HT1080 (cell line): ENCODE measurements at regions not wholly inside any gene's neighbourhood (a gene's known extent, or its start where the extent isn't known, plus 50 kb on each side); places are given as distances from the start of the nearest gene placed in this dataset.
A peak's percentile ranks its signal among the peaks of the same experiment; 100 is the strongest.
"Not testable (repeated sequence)": the region's sequence is repeated elsewhere in the genome, so short reads cannot be mapped to it uniquely, and the experiment has no call there.

Source experiments
- DNase-seq: peaks from one replicate; pipeline ENCODE4 v3.0.0-alpha.2; 2015; ENCODE audit warnings: low read depth

DNA sequence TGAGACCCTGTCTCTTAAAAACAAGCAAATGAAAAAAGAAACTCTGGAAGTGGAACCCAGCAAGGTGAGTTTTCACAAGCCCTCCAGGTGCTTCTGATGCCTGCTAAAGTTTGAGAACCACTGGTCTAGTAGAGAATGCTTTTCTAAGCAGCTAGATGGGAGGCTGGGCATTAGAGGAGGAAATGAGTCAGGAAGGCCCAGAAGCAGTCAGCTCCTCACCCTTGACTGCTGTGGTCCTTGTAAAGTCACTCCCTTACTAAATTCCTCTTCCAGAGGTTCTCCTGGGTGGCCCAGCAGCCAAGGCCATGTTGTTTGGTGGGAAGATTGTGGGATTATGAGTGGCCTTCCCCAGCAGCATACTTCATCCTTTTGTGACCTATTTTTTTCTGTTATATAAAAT is 52.0 kb upstream of the FYN start:
- DNase-seq = peak; percentile 93

DNA sequence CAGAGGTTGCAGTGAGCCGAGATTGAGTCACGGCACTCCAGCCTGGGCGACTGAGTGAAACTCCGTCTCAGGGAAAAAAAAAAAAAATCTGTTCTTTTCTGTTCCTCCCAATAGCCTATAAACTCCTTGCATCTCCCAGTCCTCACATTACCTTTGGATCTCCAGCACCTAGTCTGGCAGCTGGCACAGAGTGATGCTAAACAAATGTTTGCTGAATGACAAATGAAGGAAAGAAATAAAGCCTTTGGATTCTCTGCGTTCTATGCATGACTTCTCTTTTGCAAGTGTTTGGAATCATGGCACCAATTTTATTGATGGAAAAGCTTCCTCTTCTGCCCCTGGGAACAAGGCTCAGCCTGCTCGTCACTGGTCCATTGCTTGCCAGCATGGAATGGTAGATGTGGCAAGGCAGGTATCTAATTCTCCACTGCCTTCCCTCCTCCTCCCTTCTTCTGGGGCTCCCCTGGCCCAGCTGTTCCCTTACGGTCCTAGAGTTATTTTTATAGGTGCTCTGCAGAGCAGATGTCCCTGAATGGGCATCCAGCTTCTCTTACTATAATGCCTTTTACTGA is 53.6 kb upstream of the FYN start:
- DNase-seq = no peak

DNA sequence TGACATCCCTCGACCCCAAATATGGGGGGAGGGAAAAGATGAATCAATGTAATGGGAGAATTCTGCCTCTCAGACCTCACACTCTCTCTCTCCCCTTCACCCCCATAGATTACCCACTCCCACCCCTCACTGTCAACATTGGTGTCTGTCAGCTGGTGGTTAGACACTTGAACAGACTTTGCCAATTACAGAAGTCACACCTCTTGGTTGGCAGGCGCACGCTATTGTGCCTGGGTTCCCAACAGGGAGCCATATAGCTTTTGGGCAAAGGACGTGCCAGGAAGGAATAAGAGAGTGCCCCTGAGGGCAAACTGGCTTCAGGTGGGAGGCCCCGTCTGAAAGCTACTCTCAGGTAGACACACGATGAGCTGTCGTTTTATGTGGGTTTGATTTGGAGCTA is 54.1 kb upstream of the FYN start:
- DNase-seq = no peak

DNA sequence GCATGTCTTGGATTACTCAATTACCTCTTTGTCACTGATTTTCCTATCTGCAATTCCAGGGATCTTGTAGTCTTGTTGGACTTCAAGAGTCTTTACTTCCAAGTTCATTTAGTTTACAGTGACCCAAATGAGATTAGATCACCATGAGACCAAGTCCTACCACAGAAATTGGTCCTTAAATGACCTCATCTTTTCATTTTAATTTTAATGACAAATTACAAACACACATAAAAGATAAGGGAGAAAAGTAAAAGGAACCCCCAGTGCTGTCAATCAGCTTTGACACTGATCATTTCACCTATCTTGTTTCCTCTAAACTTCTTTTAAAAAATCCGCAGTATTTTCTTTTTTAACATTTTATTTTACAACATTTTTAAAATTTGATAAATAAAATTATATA is 54.9 kb upstream of the FYN start:
- no peak for DNase-seq

DNA sequence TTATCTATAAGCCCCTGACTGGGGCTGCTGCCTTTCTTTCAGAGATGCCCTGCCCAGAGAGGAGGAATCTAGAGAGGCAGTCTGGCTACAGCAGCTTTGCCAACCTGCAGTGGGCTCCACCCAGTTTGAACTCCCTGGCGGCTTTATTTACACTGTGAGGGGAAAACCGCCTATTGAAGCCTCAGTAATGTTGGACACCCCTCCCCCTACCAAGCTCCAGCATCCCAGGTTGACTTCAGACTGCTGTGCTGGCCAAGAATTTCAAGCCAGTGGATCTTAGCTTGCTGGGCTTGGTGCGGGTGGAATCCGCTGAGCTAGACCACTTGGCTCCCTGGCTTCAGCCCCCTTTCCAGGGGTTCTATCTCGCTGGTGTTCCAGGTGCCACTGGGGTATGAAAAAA is 61.4 kb upstream of the FYN start:
- not testable (repeated sequence) for DNase-seq

DNA sequence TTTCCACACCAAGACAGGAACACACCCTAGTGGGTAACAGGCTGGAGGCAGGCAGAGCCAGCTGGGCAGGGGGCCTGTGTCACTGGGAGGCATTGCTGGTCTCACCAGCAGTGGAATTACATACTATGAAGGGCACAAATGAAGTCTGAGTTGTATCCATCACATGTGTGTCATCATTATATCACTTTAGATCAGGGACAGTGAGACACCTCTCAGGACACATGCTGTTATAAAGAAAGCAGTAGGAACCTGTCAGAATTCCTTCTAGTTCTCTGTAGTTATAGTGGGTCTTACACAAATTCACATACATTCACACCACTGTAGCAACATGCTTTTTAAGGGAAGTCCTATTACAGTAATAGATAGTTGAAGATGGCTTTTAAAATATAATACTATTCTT is 63.5 kb upstream of the FYN start:
- DNase-seq = no peak

DNA sequence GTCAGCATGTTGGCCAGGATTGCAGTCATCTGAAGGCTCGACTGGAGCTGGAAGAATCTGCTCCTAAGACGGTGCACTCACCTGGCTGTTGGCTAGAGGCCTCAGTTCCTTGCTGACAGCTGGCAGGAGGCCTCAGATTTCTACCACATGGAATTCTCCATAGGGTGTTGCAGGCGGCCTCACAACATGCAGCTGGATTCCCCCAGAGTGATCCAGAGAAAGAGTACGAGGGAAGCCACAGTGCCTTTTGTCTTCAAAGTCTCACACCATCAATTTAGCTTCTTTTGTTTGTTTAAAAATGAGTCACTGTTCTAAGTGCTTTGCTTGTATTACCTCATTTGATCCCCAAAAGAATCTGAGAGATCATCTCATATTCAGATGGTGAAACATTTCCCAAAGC is 65.5 kb upstream of the FYN start:
- DNase-seq = peak; percentile 84

DNA sequence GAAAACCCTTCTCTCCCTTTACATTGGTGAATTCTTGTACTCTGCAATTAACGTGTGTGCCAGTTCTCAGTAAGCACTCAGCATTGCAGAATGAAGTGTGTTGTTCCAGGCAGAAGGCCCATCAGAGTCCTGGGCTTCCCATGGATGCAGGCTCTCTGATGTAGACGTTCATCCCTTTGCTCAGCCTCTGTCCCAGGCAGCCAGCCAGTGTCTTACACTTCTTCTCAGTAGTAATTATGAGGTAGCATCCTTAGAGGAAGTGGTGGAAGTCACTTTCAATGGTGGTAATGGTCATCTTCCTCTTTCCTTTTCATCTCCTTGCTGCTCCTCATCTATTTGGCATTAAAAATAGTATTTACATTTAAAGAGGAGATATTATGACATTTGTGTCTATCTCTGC is 66.7 kb upstream of the FYN start:
- DNase-seq = no peak

DNA sequence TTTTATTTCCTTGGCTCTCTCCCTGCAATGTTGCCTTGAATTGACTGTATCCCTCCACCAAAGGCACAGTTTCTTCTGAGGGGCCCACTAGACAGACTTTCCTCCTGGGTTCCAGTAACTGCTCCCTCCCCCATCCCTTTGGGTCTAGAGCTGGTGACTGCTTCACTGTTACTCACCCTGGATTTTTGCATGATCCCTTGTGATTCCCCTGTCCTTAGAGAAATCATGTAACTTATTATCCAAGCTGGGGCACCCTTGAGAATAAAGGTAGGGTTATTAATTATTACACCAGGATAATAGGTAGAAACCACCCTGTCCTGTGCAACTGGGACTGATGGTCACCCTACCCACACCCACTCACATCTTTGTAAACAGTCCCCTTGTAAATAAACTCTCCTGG is 67.5 kb upstream of the FYN start:
- no peak for DNase-seq

DNA sequence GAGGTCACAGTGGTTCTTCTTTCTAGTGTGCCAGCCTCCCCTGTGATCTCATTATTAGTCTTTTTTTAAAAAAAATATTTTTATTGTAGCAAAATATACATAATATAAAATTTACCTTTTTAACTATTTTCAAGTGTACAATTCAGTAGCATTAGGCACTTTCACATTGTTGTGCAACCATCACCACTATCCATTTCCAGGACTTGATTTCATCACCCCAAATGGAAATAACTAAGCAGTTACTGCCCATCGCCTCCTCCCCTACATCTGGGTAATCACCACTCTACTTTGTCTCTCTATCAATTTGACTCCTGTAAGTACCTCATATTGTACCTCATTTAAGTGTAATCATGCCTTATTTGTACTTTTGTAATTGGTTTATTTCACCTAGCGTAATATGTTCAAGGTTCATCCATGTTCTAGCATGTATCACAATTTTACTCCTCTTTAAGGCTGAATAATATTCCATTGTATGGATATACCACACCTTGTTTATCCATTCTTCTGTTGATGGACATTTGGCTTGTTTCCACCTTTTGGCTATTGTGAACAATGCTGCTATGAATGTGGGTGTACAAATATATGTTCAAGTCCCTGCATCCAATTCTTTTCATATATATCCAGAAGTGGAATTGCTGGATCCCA is 68.6 kb upstream of the FYN start:
- DNase-seq = no peak

DNA sequence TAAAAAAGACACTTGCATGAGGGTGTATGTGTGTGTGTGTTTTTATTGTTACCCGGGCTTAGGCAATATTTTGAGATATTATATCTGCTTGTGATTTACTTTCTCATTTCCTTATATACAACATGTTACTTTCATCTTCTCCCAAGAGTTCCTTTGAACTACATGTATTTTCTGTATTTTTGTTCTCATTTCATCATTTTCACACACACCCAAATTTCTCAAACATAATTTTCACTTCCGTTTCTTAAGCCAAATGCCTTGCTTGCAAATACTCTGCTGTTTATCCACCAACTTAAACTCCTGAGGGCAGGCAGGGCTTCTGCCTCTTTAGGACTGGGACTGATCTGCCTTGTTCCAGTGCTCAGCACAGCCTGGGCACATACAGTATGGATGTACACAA is 69.3 kb upstream of the FYN start:
- DNase-seq = no peak

DNA sequence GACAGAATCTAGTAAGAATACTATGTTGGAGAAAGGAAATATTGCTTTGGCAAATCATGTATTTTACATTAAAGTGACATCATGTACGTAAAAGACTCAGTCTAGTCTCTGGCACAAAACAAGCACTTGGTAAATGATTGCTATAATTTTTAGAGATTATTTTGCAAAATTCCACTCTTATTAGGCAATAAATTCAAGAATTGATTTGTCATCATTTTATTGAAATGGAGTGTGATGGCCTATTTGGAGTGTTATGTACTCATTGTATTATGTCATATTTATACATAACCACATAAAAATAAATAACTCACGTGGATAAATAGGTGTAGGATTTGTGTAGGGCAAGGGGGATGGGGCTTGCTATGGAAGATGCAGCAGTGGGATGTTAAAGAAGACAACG is 70.0 kb upstream of the FYN start:
- no peak for DNase-seq

DNA sequence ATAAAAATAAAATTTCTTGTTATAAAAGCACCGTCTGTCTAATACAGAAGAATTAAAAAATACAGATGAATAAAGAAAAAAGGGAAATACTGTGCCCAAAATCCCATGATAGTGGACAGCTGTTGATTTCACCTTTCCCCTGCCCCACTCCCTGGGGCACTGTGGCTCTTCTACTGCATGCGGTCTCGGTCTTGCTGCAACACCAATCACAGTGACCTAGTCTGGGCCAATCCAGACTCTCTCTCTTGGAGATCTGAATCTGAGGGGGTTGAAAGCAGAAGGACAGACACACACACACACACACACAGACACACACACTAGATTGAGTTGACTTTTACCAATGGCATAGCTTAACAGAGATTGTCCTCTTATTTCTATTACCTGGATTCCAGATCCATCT is 70.5 kb upstream of the FYN start:
- DNase-seq = no peak

DNA sequence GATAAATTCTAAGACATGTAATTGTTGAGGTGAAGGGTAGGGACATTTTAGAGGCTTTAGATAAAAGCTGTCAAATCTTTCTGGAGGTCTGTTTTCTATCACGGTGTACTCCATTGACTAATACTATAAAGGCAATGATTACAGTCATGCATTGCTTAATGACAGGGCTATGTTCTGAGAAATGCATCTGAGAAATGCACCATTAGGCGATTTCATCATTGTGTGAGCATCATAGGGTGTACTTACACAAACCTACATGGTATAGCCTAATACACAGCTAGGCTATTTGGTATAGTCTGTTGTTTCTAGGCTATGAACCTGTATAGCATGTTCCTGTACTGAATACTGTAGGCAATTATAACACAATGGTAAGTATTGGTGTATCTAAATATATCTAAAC is 71.3 kb upstream of the FYN start:
- DNase-seq = no peak

DNA sequence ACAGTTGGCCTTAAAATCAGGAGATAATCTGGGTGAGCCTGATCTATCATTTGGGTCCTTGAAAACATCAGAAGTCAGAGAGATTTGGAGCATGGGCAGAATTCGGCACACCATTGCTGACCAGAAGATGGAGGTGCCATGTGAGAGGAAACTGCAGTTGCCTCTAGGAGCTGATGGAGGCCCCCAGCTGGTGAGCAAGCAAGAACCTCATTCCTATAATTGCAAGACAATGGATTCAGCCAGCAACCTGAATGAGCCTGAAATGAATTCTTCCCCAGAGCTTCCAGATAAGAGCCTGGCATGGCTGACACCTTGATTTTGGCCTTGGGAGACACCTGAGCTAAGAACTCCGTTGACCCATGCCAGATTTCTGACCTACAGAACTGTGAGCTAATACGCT is 76.3 kb upstream of the FYN start:
- DNase-seq = no peak

DNA sequence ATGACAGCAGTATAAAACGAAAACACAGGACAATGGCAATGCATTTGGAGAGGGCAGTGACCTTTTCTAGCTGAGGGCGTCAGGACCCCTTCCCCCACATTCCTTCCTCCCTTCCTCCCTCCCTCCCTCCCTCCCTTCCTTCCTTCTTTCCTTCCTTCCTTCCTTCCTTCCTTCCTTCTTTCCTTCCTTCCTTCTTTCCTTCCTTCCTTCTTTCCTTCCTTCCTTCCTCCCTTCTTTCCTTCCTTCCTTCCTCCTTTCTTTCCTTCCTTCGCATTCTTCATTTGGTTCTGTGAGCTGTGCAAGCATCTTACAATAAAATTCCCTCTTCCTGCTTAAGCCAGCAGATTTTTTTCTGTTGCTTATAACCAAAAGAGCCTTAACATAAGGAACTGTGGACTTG is 76.7 kb upstream of the FYN start:
- not testable (repeated sequence) for DNase-seq

DNA sequence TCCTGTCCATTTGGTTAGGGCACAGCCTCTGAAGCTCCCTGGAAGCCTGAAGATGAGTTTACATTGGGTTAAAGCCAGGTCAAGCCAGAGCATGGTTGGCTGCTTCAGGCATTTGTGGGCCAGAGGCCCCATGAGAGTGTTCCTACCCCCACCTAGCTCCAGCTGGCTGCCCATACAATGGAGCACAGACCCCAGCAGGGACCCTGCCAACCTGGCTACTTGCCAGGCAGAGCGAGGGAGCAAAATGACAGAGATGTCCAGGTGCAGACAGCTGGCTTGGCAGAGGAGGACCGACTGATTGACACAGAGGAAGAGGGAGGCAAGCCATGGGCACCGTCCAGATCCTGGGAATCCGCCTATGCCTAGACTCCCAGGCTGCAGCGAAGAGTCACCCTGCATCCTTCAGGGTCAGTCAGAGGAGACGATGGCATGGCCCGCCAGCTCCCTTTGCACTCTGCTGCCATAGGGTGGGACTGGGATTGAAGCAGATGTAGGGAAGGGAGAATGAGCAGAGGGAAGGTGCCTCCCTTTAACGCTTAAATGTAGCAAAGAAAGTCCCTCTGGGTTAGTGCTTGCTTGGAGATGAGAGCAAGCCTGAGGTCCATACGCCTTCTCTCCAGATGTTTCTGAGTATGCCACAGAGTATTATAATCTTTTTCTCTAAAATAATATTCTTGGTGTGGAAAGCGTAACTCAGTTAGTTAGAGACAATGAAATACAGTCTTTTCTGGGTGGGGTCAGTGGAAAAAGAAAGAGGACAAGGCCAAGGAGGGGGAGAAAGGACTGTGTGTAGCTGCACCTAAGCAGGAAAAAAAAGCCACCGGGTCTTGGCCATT is 77.6 kb upstream of the FYN start:
- DNase-seq = no peak

DNA sequence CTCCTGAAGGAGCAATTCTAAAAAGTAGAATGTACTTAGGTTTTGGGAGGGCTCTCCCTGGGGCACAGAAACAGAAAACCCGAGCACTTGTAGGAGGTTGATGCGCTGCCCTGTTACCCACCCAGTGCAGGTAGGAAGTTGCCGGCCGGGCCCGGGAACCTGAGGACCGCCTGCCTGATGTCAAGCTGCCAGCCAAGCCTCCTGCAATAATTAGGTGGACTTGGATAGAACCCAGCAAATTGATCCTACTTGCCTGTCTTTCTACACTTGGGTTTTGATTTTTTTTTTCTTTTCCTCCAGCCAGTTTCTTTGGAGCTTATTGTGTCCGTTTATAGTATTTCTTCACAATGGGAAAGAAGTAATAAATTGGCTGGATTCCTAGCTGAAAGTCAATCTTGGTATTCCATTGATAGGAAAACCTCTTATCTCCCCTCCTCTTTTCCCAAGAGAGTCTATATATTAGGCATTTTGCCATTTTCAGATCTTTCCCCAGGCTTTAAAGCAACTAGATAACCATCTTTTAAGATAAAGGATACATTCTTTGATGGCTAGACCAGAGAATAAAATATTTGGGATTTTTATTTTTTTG is 78.3 kb upstream of the FYN start:
- DNase-seq = no peak

DNA sequence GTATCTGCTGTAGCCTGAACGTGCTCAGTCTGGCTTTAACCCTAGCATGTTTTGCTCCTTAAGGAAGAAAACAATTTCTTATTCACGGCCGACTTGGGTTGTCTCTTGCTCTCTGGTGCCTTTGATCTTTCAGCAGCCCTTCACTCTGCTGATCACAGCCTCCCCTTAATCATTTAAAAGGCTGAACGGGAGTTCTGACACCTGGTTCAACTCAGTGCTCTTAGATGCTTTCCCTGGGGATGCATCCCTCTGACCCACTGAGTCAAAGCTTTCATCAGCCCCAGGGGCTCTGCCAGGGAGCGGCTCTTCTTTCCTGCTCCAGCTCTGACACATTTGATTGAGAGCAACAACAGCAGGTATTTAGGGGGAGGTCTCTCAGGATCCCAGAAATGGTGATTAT is 79.0 kb upstream of the FYN start:
- no peak for DNase-seq

DNA sequence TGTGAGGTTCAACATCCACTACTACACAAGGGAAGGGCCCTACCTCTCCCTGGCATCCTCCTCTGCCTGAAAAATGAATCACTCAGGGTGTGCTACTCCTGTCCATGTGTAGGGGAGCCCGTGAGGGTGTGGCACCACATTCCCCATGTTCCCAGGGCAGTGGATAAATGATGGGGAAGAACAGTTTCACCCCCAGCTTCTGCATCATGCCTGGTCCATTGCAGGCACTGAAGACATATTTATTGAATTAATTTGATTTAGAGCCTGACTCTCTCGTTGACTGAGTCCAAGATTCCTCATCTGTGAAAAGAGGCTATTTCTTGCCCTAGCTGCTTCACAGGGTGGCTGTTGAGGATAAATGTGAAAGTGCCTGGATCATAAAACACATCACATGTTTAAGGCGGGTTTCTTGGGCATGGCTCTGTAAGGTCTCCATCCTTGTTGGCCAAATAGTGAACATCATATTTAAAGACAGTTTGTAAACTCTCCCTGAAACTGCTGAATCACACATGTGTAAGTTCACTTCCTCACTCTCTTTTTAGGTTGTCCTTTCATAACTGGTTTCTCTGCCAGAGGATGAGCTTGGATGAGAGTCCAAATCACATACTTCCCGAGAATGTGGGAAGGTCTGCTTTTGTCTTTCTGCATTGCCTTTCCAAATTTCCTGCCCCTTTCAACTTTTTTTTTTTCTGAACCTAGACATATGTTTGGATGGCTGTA is 79.7 kb upstream of the FYN start:
- DNase-seq = peak; percentile 40

DNA sequence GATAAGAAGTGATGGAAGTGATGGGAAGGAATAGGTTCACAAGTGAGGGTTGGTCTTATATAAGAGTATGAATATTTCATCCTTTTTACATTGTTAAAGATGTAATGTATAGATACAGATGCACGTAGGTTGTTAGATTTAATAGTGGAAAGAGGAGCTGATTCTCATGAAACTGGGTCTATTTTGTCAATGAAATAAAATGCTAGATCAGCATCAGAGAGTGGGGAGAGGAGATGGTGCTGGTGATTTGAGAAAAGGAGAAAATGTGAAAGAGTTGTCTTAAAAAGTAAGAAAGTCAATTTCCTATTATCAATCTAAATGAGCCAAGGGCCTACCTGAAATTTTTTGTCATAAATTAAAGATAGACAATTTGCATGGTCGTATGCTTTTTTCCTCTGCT is 82.8 kb upstream of the FYN start:
- no peak for DNase-seq
